C4-2B (cell line): ENCODE measurements at regions not wholly inside any gene's neighbourhood (a gene's known extent, or its start where the extent isn't known, plus 50 kb on each side); places are given as distances from the start of the nearest gene placed in this dataset.

Experiments
- ZFX ChIP-seq: fragments of 450-650 bp; IDR thresholded peaks from 2 replicates; pipeline ENCODE4 v1.6.1; 2017
- TF ChIP-seq, protein P1 (sequence below): fragments of 450-650 bp; conservative IDR thresholded peaks from 2 replicates; pipeline ENCODE4 v1.5.1; 2017; ENCODE audit warnings: mild to moderate bottlenecking

DNA sequence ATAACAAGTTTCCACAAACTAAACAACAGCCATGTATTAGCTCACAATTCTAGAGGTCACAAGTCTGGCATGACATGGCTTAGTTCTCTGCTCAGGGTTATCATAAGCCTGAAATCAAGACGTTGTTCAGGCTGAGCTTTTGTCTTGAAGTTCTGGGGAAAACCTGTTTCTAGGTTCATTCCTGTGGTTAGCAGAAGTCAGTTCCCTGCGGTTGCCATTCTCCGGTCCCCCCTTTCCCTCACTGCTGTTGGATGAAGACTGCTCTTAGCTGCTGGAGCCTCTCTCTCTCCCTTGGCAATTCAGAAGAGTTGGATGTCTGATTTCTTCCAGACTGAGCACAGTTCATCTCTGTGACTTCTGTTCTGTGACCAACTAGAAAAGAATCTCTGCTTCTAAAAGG, 962.6 kb downstream of the PCDH7 start:
- TF ChIP-seq, protein P1, sequence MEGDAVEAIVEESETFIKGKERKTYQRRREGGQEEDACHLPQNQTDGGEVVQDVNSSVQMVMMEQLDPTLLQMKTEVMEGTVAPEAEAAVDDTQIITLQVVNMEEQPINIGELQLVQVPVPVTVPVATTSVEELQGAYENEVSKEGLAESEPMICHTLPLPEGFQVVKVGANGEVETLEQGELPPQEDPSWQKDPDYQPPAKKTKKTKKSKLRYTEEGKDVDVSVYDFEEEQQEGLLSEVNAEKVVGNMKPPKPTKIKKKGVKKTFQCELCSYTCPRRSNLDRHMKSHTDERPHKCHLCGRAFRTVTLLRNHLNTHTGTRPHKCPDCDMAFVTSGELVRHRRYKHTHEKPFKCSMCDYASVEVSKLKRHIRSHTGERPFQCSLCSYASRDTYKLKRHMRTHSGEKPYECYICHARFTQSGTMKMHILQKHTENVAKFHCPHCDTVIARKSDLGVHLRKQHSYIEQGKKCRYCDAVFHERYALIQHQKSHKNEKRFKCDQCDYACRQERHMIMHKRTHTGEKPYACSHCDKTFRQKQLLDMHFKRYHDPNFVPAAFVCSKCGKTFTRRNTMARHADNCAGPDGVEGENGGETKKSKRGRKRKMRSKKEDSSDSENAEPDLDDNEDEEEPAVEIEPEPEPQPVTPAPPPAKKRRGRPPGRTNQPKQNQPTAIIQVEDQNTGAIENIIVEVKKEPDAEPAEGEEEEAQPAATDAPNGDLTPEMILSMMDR, result no peak
- no peak for TF ChIP-seq ZFX
